ENCODE measurements at regions not wholly inside any gene's neighbourhood (a gene's known extent, or its start where the extent isn't known, plus 50 kb on each side); places are given as distances from the start of the nearest gene placed in this dataset.
"Not testable (repeated sequence)": the region's sequence is repeated elsewhere in the genome, so short reads cannot be mapped to it uniquely, and the experiment has no call there.

- H3K36me3 ChIP-seq = no peaks in the 10 kb centered on the region
- intact Hi-C loops (cut with DNase I) = no loop called here
- no peaks in the 10 kb centered on the region for H3K9me3 ChIP-seq
- H3K27ac ChIP-seq = peak overlapping the region in 2 of 10 donors; percentile 25 to 38
- peaks cover 0 to 12% (median 0%) of the 10 kb centered on the region in 9 donors for H3K4me1 ChIP-seq
- TF ChIP-seq CTCF (IDR thresholded peaks at IDR 0.05) = no peak
- no peak for DNase-seq
- WGBS, 2 donors = 63 to 68% methylated on average over 2 of the region's 2 CpGs
- peak in 4 of 8 donors; percentile 20 to 67 (median 32) for ATAC-seq
- no peak overlapping the region for H3K4me3 ChIP-seq
- H3K27me3 ChIP-seq = no peaks in the 10 kb centered on the region
Observed at GRCh38 chr21:15468368-15468767, 261.4 kb upstream of the USP25 start.

GRCh38 chr21:15472108-15473040, 257.4 kb upstream of the USP25 start:
- no peak for DNase-seq
- H3K27ac ChIP-seq = no peak overlapping the region
- intact Hi-C loops (cut with DNase I) = no loop called here
- no peak for TF ChIP-seq CTCF (IDR thresholded peaks at IDR 0.05)
- ATAC-seq = peak in 2 of 8 donors; percentile 60 to 71
- H3K27me3 ChIP-seq = no peaks in the 10 kb centered on the region
- H3K4me3 ChIP-seq = no peak overlapping the region
- H3K9me3 ChIP-seq = peaks cover 0 to under 1% (median 0%) of the 10 kb centered on the region in 11 donors
- WGBS, 2 donors = 75 to 94% methylated on average over 6 of the region's 6 CpGs
- no peaks in the 10 kb centered on the region for H3K36me3 ChIP-seq
- H3K4me1 ChIP-seq = peaks cover 0 to 12% (median 0%) of the 10 kb centered on the region in 9 donors

GRCh38 chr21:15477773-15478172, 252.0 kb upstream of the USP25 start:
- H3K27me3 ChIP-seq; intact Hi-C loops (cut with DNase I); H3K36me3 ChIP-seq; H3K27ac ChIP-seq; H3K4me1 ChIP-seq; ATAC-seq; H3K4me3 ChIP-seq; DNase-seq; H3K9me3 ChIP-seq: not testable (repeated sequence)
- 89 to 92% methylated on average over 3 of the region's 3 CpGs for WGBS, 2 donors

GRCh38 chr21:15480160-15480559, 249.6 kb upstream of the USP25 start:
- Histone ChIP-seq H3K27ac (no peak overlapping the region), H3K4me1 (no peaks in the 10 kb centered on the region), H3K36me3 (no peaks in the 10 kb centered on the region), H3K27me3 (no peaks in the 10 kb centered on the region), H3K4me3 (no peak overlapping the region), H3K9me3 (peaks cover 0 to 6% (median 0%) of the 10 kb centered on the region in 11 donors)
- ATAC-seq (no peak), DNase-seq (no peak)
- intact Hi-C loops (cut with DNase I) = loop anchor here (5.0 to 10.0 kb wide), 10 partner anchors 235 to 1225 kb away; partner anchors contain the start of gene NRIP1 (in 6 of the 10)
- TF ChIP-seq CTCF (IDR thresholded peaks at IDR 0.05) = no peak
- WGBS, 2 donors = 93 to 94% methylated on average over 6 of the region's 6 CpGs
